OCI-LY1 (cell line): ENCODE measurements at regions not wholly inside any gene's neighbourhood (a gene's known extent, or its start where the extent isn't known, plus 50 kb on each side); places are given as distances from the start of the nearest gene placed in this dataset.

Experiments
- H2AFZ ChIP-seq: fragments of 200-600 bp; sonication (generic), shearing (Covaris generic); 2 replicates; pipeline ENCODE4 v1.6.0; 2014; ENCODE audit warnings: antibody characterized with exemption, mild to moderate bottlenecking, low read length
- H3F3A ChIP-seq: fragments of 200-600 bp; sonication (generic), shearing (Covaris generic); 2 replicates; pipeline ENCODE4 v1.6.0; 2014; ENCODE audit warnings: mild to moderate bottlenecking, antibody characterized with exemption, low read length, moderate library complexity; ENCODE audit not compliant: insufficient read depth
- H3K27ac ChIP-seq: fragments of 200-600 bp; sonication (generic); 2 replicates; pipeline ENCODE4 v1.5.1; 2014; ENCODE audit warnings: low read length, mixed run types, mild to moderate bottlenecking, low read depth; ENCODE audit not compliant: poor library complexity, severe bottlenecking
- H3K27me3 ChIP-seq: fragments of 200-600 bp; sonication (generic); 2 replicates; pipeline ENCODE4 v1.6.0; 2014; ENCODE audit warnings: antibody characterized with exemption, mild to moderate bottlenecking, low read length, moderate library complexity; ENCODE audit not compliant: insufficient read depth
- H3K36me3 ChIP-seq: fragments of 200-600 bp; sonication (generic); 2 replicates; pipeline ENCODE4 v1.6.1; 2014; ENCODE audit warnings: mild to moderate bottlenecking, antibody characterized with exemption, low read length, moderate library complexity, mixed read lengths; ENCODE audit not compliant: insufficient read depth
- H3K4me1 ChIP-seq: fragments of 200-600 bp; sonication (generic); 2 replicates; pipeline ENCODE4 v1.5.1; 2014; ENCODE audit warnings: mild to moderate bottlenecking, low read length, moderate library complexity; ENCODE audit not compliant: insufficient read depth, severe bottlenecking
- H3K4me2 ChIP-seq: fragments of 200-600 bp; sonication (generic), shearing (Covaris generic); 2 replicates; pipeline ENCODE4 v1.6.1; 2014; ENCODE audit warnings: low read length
- H3K4me3 ChIP-seq: fragments of 200-600 bp; sonication (generic); 2 replicates; pipeline ENCODE4 v1.5.1; 2014; ENCODE audit warnings: low read length, low read depth, mild to moderate bottlenecking, mixed read lengths; ENCODE audit not compliant: poor library complexity, severe bottlenecking
- H3K79me2 ChIP-seq: fragments of 200-600 bp; shearing (Covaris generic); 2 replicates; pipeline ENCODE4 v1.6.1; 2016; ENCODE audit warnings: mixed run types, low read length, mixed read lengths; ENCODE audit not compliant: insufficient read depth
- H3K9ac ChIP-seq: fragments of 200-600 bp; sonication (generic), shearing (Covaris generic); 2 replicates; pipeline ENCODE4 v1.6.1; 2014; ENCODE audit warnings: mild to moderate bottlenecking, low read length, mixed read lengths
- H3K9me2 ChIP-seq: fragments of 200-600 bp; sonication (generic), shearing (Covaris generic); 2 replicates; pipeline ENCODE4 v1.6.1; 2014; ENCODE audit warnings: low read depth, mild to moderate bottlenecking, low read length, mixed read lengths
- H3K9me3 ChIP-seq: fragments of 200-600 bp; shearing (Covaris generic); 2 replicates; pipeline ENCODE4 v1.6.1; 2014; ENCODE audit warnings: low read length, mixed read lengths
- H4K20me1 ChIP-seq: fragments of 200-600 bp; sonication (generic), shearing (Covaris generic); 2 replicates; pipeline ENCODE4 v1.6.0; 2016; ENCODE audit warnings: mild to moderate bottlenecking, low read length; ENCODE audit not compliant: insufficient read depth
- CTCF ChIP-seq: fragments of 200-600 bp; sonication (generic), shearing (Covaris generic); IDR thresholded peaks from 2 replicates; pipeline ENCODE4 v1.5.1; 2017; ENCODE audit warnings: mild to moderate bottlenecking, antibody characterized with exemption, low read length, moderate library complexity, mixed read lengths
- EZH2 ChIP-seq: fragments of 200-600 bp; sonication (generic), shearing (Covaris generic); IDR thresholded peaks from 2 replicates; pipeline ENCODE4 v1.8.0; 2017; ENCODE audit warnings: borderline replicate concordance, mixed run types, mild to moderate bottlenecking, antibody characterized with exemption, low read length, moderate library complexity, mixed read lengths

DNA sequence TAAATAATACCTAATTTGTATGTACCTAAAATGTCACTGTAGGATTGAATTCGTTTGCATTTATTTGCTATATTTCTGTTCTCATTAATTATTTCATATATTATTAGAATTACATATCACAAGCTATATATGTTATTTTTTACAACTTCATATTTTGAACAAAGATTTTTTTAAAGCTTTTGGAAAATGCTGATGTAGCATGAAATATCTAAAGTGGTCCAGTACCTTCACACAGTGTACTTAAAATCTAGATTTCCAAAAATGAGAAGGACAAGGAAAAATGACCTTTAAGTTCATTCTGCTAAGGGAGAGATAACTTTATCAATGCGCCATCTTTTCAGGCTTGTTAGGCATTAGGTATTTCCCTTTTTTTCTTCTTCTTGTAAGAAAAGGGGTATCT lies 71.8 kb downstream of the LARP7 start:
- H3K4me1 ChIP-seq, result peaks cover 8% of the 10 kb centered on the region
- no peaks in the 10 kb centered on the region for H3K79me2 ChIP-seq
- H3K9me3 ChIP-seq, result no peaks in the 10 kb centered on the region
- H3K9me2 ChIP-seq, result no peaks in the 10 kb centered on the region
- H3K27ac ChIP-seq, result no peak overlapping the region
- no peak for TF ChIP-seq EZH2
- TF ChIP-seq CTCF, result no peak
- H3K36me3 ChIP-seq, result no peaks in the 10 kb centered on the region
- no peaks in the 10 kb centered on the region for H3F3A ChIP-seq
- H3K27me3 ChIP-seq, result no peaks in the 10 kb centered on the region
- no peaks in the 10 kb centered on the region for H4K20me1 ChIP-seq
- no peak overlapping the region for H2AFZ ChIP-seq
- no peak overlapping the region for H3K9ac ChIP-seq
- no peak overlapping the region for H3K4me2 ChIP-seq
- no peak overlapping the region for H3K4me3 ChIP-seq

- no peak overlapping the region for H3K27ac ChIP-seq
- no peaks in the 10 kb centered on the region for H3F3A ChIP-seq
- H3K79me2 ChIP-seq, result no peaks in the 10 kb centered on the region
- peaks cover 5% of the 10 kb centered on the region for H3K4me1 ChIP-seq
- no peaks in the 10 kb centered on the region for H3K27me3 ChIP-seq
- no peak overlapping the region for H3K4me3 ChIP-seq
- H3K9me2 ChIP-seq, result no peaks in the 10 kb centered on the region
- no peaks in the 10 kb centered on the region for H3K9me3 ChIP-seq
- no peaks in the 10 kb centered on the region for H4K20me1 ChIP-seq
- H2AFZ ChIP-seq, result no peak overlapping the region
- H3K4me2 ChIP-seq, result no peak overlapping the region
- no peaks in the 10 kb centered on the region for H3K36me3 ChIP-seq
- H3K9ac ChIP-seq, result no peak overlapping the region
- TF ChIP-seq EZH2 (no peak), CTCF (no peak)
These were observed 78.3 kb downstream of the LARP7 start for GRCh38 chr4:112714922-112715901.

- no peaks in the 10 kb centered on the region for H3K27me3 ChIP-seq
- TF ChIP-seq CTCF (no peak), EZH2 (no peak)
- no peaks in the 10 kb centered on the region for H3K79me2 ChIP-seq
- H3F3A ChIP-seq, result no peaks in the 10 kb centered on the region
- H3K9me3 ChIP-seq, result no peaks in the 10 kb centered on the region
- no peaks in the 10 kb centered on the region for H3K36me3 ChIP-seq
- no peak overlapping the region for H3K4me2 ChIP-seq
- H3K9ac ChIP-seq, result no peak overlapping the region
- no peaks in the 10 kb centered on the region for H3K9me2 ChIP-seq
- H2AFZ ChIP-seq, result no peak overlapping the region
- no peak overlapping the region for H3K4me3 ChIP-seq
- H4K20me1 ChIP-seq, result no peaks in the 10 kb centered on the region
- H3K27ac ChIP-seq, result no peak overlapping the region
- H3K4me1 ChIP-seq, result peaks cover 5% of the 10 kb centered on the region
These were observed 80.9 kb downstream of the LARP7 start for GRCh38 chr4:112717856-112718255.
